ENCODE measurements at regions not wholly inside any gene's neighbourhood (a gene's known extent, or its start where the extent isn't known, plus 50 kb on each side); places are given as distances from the start of the nearest gene placed in this dataset.

DNA sequence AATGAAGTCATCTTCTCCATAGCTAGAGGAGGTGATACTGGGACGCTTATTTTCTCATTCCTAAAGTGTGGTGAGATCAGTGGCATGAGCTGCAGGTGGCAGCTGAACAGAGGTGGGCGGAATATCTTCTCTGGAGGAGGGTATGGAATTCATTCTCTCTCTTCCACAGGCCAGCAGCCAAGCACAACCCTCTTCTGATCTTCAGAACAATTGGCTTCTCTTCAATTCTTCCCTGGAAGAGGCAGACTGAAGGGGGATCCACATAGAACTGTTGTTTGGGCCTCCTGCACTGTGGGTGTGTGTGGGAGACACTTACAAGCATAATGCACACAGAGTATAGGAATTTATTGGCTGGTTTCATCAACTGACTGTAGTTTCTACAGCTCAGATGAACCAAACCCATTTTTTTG, 180.4 kb upstream of the RASGEF1B start:
- Histone ChIP-seq H3K4me1 (ENCODE audit: control insufficient read depth, insufficient read depth, low read length) (peaks cover 10% of the 10 kb centered on the region; the same call in 1 of the 2 replicates), H3K9ac (ENCODE audit: control insufficient read depth, insufficient read depth, low read length) (no peak overlapping the region), H3K36me3 (ENCODE audit: control insufficient read depth in 2 of 2, insufficient read depth in 2 of 2, low read length in 1 of 2) (no peaks in the 10 kb centered on the region), H3K4me3 (no peak overlapping the region), H3K79me2 (ENCODE audit: control insufficient read depth, insufficient read depth, low read length) (no peaks in the 10 kb centered on the region), H3K4me2 (ENCODE audit: control insufficient read depth, insufficient read depth) (no peak overlapping the region), H3K27me3 (replicated peaks in 1 of 2; ENCODE audit: control insufficient read depth in 2 of 2, insufficient read depth in 2 of 2, low read length in 1 of 2) (0 out of 4 replicates have a peak, but pooled peaks cover 0 to 2% of the 10 kb centered on the region in 2 experiments), H2AFZ (ENCODE audit: control insufficient read depth, low read depth, low read length) (no peak overlapping the region), H3K9me3 (replicated peaks; ENCODE audit: control insufficient read depth, insufficient read depth, low read length) (no peaks in the 10 kb centered on the region; the same call in 2 of the 3 replicates), H4K20me1 (ENCODE audit: control insufficient read depth, insufficient read depth) (no peaks in the 10 kb centered on the region), H3K27ac (ENCODE audit: control insufficient read depth, insufficient read depth) (no peak overlapping the region)
- intact Hi-C loops (cut with micrococcal nuclease; ENCODE audit: unreplicated experiment) = no loop called here
- BruUV-seq (replicated peaks) = no TSS peak
- no peak for ATAC-seq
- ChIA-PET POLR2A (no interaction called here), CTCF (no interaction called here), RAD21 (ENCODE audit: unreplicated experiment) (no interaction called here), SMC1A (ENCODE audit: uncharacterized antibody, unreplicated experiment) (interaction anchor here (1.1 to 1.4 kb wide), 2 partner anchors 12 to 18 kb away, joined by 3 to 4 read pairs; no protein-coding TSS in a partner anchor)
- FAIRE-seq = no peak
- 32% methylated on average over 2 of the region's 2 CpGs for WGBS (ENCODE audit: insufficient coverage, insufficient replicate concordance, low lambda C conversion rate, missing lambda C conversion rate)
- in situ Hi-C loops (cut with MboI) = no loop called here
- DNase-seq (ENCODE audit: low read depth, low spot score) = no peak
- TF ChIP-seq, protein P1, sequence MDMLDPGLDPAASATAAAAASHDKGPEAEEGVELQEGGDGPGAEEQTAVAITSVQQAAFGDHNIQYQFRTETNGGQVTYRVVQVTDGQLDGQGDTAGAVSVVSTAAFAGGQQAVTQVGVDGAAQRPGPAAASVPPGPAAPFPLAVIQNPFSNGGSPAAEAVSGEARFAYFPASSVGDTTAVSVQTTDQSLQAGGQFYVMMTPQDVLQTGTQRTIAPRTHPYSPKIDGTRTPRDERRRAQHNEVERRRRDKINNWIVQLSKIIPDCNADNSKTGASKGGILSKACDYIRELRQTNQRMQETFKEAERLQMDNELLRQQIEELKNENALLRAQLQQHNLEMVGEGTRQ (IDR thresholded peaks at IDR 0.05; ENCODE audit: borderline replicate concordance, low read depth, low read length) = no peak
- TF ChIP-seq KLF5 (IDR thresholded peaks at IDR 0.05; ENCODE audit: partially characterized antibody) = no peak
- no peak for TF ChIP-seq TARDBP (IDR thresholded peaks at IDR 0.05; ENCODE audit: borderline replicate concordance)
- TF ChIP-seq, protein P2, sequence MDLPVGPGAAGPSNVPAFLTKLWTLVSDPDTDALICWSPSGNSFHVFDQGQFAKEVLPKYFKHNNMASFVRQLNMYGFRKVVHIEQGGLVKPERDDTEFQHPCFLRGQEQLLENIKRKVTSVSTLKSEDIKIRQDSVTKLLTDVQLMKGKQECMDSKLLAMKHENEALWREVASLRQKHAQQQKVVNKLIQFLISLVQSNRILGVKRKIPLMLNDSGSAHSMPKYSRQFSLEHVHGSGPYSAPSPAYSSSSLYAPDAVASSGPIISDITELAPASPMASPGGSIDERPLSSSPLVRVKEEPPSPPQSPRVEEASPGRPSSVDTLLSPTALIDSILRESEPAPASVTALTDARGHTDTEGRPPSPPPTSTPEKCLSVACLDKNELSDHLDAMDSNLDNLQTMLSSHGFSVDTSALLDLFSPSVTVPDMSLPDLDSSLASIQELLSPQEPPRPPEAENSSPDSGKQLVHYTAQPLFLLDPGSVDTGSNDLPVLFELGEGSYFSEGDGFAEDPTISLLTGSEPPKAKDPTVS (IDR thresholded peaks at IDR 0.05; ENCODE audit: low read depth, low read length) = no peak
- no peak for TF ChIP-seq ZNF384 (IDR thresholded peaks at IDR 0.05; ENCODE audit: borderline replicate concordance, low read depth, low read length)
- no peak for TF ChIP-seq RCOR1 (conservative IDR thresholded peaks at IDR 0.05; ENCODE audit: low read depth, low read length)
- no peak for TF ChIP-seq ZSCAN29 (IDR thresholded peaks at IDR 0.05)
- no peak for TF ChIP-seq NRF1 (conservative IDR thresholded peaks at IDR 0.05; ENCODE audit: low read depth, low read length)
- TF ChIP-seq, protein P3, sequence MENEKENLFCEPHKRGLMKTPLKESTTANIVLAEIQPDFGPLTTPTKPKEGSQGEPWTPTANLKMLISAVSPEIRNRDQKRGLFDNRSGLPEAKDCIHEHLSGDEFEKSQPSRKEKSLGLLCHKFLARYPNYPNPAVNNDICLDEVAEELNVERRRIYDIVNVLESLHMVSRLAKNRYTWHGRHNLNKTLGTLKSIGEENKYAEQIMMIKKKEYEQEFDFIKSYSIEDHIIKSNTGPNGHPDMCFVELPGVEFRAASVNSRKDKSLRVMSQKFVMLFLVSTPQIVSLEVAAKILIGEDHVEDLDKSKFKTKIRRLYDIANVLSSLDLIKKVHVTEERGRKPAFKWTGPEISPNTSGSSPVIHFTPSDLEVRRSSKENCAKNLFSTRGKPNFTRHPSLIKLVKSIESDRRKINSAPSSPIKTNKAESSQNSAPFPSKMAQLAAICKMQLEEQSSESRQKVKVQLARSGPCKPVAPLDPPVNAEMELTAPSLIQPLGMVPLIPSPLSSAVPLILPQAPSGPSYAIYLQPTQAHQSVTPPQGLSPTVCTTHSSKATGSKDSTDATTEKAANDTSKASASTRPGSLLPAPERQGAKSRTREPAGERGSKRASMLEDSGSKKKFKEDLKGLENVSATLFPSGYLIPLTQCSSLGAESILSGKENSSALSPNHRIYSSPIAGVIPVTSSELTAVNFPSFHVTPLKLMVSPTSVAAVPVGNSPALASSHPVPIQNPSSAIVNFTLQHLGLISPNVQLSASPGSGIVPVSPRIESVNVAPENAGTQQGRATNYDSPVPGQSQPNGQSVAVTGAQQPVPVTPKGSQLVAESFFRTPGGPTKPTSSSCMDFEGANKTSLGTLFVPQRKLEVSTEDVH (IDR thresholded peaks at IDR 0.05; ENCODE audit: low read depth, partially characterized antibody) = no peak
- TF ChIP-seq ZZZ3 (IDR thresholded peaks at IDR 0.05; ENCODE audit: control insufficient read depth, insufficient read length, low read depth) = no peak
- no peak for TF ChIP-seq MEF2A (IDR thresholded peaks at IDR 0.05; ENCODE audit: insufficient read depth, low read depth, low read length)
- TF ChIP-seq, protein P4, sequence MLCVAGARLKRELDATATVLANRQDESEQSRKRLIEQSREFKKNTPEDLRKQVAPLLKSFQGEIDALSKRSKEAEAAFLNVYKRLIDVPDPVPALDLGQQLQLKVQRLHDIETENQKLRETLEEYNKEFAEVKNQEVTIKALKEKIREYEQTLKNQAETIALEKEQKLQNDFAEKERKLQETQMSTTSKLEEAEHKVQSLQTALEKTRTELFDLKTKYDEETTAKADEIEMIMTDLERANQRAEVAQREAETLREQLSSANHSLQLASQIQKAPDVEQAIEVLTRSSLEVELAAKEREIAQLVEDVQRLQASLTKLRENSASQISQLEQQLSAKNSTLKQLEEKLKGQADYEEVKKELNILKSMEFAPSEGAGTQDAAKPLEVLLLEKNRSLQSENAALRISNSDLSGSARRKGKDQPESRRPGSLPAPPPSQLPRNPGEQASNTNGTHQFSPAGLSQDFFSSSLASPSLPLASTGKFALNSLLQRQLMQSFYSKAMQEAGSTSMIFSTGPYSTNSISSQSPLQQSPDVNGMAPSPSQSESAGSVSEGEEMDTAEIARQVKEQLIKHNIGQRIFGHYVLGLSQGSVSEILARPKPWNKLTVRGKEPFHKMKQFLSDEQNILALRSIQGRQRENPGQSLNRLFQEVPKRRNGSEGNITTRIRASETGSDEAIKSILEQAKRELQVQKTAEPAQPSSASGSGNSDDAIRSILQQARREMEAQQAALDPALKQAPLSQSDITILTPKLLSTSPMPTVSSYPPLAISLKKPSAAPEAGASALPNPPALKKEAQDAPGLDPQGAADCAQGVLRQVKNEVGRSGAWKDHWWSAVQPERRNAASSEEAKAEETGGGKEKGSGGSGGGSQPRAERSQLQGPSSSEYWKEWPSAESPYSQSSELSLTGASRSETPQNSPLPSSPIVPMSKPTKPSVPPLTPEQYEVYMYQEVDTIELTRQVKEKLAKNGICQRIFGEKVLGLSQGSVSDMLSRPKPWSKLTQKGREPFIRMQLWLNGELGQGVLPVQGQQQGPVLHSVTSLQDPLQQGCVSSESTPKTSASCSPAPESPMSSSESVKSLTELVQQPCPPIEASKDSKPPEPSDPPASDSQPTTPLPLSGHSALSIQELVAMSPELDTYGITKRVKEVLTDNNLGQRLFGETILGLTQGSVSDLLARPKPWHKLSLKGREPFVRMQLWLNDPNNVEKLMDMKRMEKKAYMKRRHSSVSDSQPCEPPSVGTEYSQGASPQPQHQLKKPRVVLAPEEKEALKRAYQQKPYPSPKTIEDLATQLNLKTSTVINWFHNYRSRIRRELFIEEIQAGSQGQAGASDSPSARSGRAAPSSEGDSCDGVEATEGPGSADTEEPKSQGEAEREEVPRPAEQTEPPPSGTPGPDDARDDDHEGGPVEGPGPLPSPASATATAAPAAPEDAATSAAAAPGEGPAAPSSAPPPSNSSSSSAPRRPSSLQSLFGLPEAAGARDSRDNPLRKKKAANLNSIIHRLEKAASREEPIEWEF (IDR thresholded peaks at IDR 0.05; ENCODE audit: insufficient replicate concordance, low read depth, low read length) = no peak
- TF ChIP-seq RFX5 (IDR thresholded peaks at IDR 0.05; ENCODE audit: low read depth, low read length) = no peak

Data from GM12878 (cell line).